ENCODE measurements at regions not wholly inside any gene's neighbourhood (a gene's known extent, or its start where the extent isn't known, plus 50 kb on each side); places are given as distances from the start of the nearest gene placed in this dataset.

- TF ChIP-seq CTCF (IDR thresholded peaks at IDR 0.05; ENCODE audit: insufficient read depth, low read depth, low read length, missing control alignments), result no peak
- H3K4me3 ChIP-seq (ENCODE audit: low read depth, low read length), result no peak overlapping the region
- no peak for DNase-seq (ENCODE audit: low read depth)
These were observed 341.4 kb upstream of the NOCT start for GRCh38 chr4:138674209-138674608.

GRCh38 chr4:138673053-138673452, 342.5 kb upstream of the NOCT start:
- DNase-seq (ENCODE audit: low read depth), result peak; percentile 19
- TF ChIP-seq CTCF (IDR thresholded peaks at IDR 0.05; ENCODE audit: insufficient read depth, low read depth, low read length, missing control alignments), result no peak
- no peak overlapping the region for H3K4me3 ChIP-seq (ENCODE audit: low read depth, low read length)

GRCh38 chr4:138672393-138672976, 343.1 kb upstream of the NOCT start:
- DNase-seq (ENCODE audit: low read depth), result peak; percentile 60
- TF ChIP-seq CTCF (IDR thresholded peaks at IDR 0.05; ENCODE audit: insufficient read depth, low read depth, low read length, missing control alignments), result no peak
- no peak overlapping the region for H3K4me3 ChIP-seq (ENCODE audit: low read depth, low read length)

- no peak for DNase-seq (ENCODE audit: low read depth)
- no peak for TF ChIP-seq CTCF (IDR thresholded peaks at IDR 0.05; ENCODE audit: insufficient read depth, low read depth, low read length, missing control alignments)
- H3K4me3 ChIP-seq (ENCODE audit: low read depth, low read length), result no peak overlapping the region
These were observed 343.9 kb upstream of the NOCT start for GRCh38 chr4:138671606-138672084.

GRCh38 chr4:138671106-138671505, 344.5 kb upstream of the NOCT start:
- no peak for TF ChIP-seq CTCF (IDR thresholded peaks at IDR 0.05; ENCODE audit: insufficient read depth, low read depth, low read length, missing control alignments)
- H3K4me3 ChIP-seq (ENCODE audit: low read depth, low read length), result no peak overlapping the region
- DNase-seq (ENCODE audit: low read depth), result no peak

GRCh38 chr4:138670681-138671080, 344.9 kb upstream of the NOCT start:
- no peak overlapping the region for H3K4me3 ChIP-seq (ENCODE audit: low read depth, low read length)
- TF ChIP-seq CTCF (IDR thresholded peaks at IDR 0.05; ENCODE audit: insufficient read depth, low read depth, low read length, missing control alignments), result no peak
- DNase-seq (ENCODE audit: low read depth), result no peak
